Nephron progenitor cell (in vitro differentiated cells): ENCODE measurements at regions not wholly inside any gene's neighbourhood (a gene's known extent, or its start where the extent isn't known, plus 50 kb on each side); places are given as distances from the start of the nearest gene placed in this dataset.

Source experiments
- DNase-seq: peaks from one replicate; pipeline ENCODE4 v3.0.0; 2021
- H3K27ac Mint-ChIP-seq: 2 replicates; pipeline ENCODE4 v1.8.0; 2021; ENCODE audit warnings: mild to moderate bottlenecking, moderate library complexity, mixed read lengths
- H3K27me3 Mint-ChIP-seq: 2 replicates; pipeline ENCODE4 v1.8.0; 2021; ENCODE audit warnings: mild to moderate bottlenecking, low read depth, mixed read lengths; ENCODE audit not compliant: poor library complexity
- H3K36me3 Mint-ChIP-seq: 2 replicates; pipeline ENCODE4 v1.8.0; 2021; ENCODE audit warnings: low read depth, mixed read lengths
- H3K4me1 Mint-ChIP-seq: 2 replicates; pipeline ENCODE4 v1.8.0; 2021; ENCODE audit warnings: mixed read lengths
- H3K4me3 Mint-ChIP-seq: 2 replicates; pipeline ENCODE4 v1.8.0; 2021; ENCODE audit warnings: mild to moderate bottlenecking, moderate library complexity, mixed read lengths
- H3K9me3 Mint-ChIP-seq: 2 replicates; pipeline ENCODE4 v1.8.0; 2021; ENCODE audit warnings: mild to moderate bottlenecking, moderate library complexity, mixed read lengths
- TF ChIP-seq, protein P1 (sequence below): fragments of 200-600 bp; sonication (generic); IDR thresholded peaks from 2 replicates; pipeline ENCODE4 v1.5.0; 2021; ENCODE audit warnings: antibody characterized with exemption

DNA sequence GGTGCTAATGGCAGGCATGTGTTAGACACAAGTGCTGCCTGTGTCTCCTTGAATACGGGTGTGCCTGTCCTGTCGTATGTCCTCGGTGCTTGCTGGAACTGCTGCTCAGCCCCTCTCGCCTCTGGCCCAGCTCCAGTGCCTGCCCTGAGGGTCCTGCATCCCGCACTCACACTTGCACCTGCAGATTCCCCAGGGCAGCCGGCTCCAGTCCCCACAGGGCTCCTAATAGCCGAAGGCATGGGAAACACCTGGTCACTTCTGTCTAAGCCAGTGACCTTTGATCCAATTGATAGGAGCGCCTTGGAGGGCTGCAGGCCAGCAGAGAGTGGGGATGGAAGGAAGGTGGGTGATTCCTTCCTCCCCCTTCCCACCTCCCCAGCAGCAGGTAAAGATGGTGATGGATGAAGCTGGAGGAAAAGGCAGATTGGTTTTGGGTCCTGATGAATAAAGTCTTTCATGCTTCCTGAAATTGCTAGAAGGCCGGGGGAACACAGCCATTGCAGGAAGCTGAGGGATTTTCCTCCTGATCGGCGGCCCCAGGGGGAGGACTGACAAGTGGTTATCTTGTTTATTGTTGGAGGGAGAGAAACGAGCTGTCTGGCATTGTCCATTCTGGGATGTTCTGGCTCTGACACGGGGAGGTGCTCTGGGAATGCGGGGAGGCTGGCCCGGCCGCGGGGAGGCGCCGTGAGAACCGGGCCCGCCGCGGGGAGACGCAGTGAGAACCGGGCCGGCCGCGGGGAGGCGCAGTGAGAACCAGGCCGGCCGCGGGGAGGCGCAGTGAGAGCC, 110.9 kb upstream of the B3GAT1 start:
- no peak for DNase-seq
- TF ChIP-seq, protein P1, sequence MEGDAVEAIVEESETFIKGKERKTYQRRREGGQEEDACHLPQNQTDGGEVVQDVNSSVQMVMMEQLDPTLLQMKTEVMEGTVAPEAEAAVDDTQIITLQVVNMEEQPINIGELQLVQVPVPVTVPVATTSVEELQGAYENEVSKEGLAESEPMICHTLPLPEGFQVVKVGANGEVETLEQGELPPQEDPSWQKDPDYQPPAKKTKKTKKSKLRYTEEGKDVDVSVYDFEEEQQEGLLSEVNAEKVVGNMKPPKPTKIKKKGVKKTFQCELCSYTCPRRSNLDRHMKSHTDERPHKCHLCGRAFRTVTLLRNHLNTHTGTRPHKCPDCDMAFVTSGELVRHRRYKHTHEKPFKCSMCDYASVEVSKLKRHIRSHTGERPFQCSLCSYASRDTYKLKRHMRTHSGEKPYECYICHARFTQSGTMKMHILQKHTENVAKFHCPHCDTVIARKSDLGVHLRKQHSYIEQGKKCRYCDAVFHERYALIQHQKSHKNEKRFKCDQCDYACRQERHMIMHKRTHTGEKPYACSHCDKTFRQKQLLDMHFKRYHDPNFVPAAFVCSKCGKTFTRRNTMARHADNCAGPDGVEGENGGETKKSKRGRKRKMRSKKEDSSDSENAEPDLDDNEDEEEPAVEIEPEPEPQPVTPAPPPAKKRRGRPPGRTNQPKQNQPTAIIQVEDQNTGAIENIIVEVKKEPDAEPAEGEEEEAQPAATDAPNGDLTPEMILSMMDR, result no peak
- no peak overlapping the region for H3K4me3 Mint-ChIP-seq
- peaks cover 15% of the 10 kb centered on the region for H3K27me3 Mint-ChIP-seq
- H3K36me3 Mint-ChIP-seq, result no peaks in the 10 kb centered on the region
- no peaks in the 10 kb centered on the region for H3K9me3 Mint-ChIP-seq
- peak overlapping the region; percentile 95 for H3K27ac Mint-ChIP-seq
- H3K4me1 Mint-ChIP-seq, result peaks cover 47% of the 10 kb centered on the region

DNA sequence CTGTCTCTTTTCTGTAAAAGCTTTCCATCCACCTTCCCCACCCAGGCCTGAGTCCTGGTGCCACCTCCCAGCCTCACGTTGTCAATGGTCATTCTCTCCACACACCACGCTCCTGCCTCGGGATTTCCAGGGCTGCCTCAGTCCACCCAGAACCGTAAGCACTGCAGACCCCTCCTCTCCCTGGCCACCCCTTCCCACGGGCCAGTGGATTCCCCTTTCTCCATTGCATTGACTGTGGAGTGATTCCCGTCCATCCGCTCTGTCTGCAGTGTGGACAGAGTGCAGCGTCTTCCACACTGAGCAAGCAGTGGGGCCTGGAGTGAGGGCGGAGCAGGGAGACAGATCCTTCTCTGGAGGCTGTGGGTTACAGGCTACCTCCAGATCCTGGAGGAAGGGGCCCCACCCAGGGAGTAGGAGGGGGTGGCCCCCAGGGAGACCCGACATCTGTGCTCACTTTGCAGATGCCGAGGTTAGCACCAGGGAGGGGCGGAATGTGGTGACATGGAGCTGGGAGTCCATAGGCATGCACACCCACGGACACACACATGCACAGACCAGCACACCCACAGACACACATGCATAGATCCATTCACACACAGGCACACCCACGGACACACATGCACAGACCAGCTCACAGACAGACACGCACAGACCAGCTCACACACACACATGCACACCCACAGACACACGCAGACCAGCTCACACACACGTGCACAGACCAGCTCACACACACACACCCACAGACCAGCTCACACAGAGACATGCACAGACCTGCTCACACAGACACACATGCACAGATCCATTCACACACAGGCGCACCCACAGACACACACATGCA, 109.6 kb upstream of the B3GAT1 start:
- Mint-ChIP-seq H3K4me3 (no peak overlapping the region), H3K4me1 (peaks cover 60% of the 10 kb centered on the region), H3K27ac (peak overlapping the region; percentile 14), H3K27me3 (peaks cover 17% of the 10 kb centered on the region), H3K36me3 (no peaks in the 10 kb centered on the region), H3K9me3 (no peaks in the 10 kb centered on the region)
- no peak for DNase-seq
- TF ChIP-seq, protein P1, result no peak

DNA sequence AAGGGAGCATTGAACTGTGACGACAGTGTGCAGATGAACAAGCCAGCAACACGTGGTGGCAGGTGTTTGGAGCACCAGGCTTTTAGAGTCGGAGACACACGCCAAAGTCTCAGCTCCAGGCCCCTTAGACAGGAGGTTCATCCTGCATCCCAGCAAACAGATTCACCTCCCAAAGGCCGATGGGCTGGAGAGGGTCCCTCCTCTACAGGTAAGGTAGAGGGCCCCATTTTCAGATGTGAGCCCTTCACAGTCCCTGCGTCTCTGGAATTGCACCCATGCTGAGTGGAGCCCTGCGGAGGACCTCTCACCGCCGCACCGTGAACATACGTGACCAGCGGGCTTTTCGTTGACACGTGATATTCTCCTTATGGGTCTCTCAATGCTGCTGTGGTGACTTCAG, 109.0 kb upstream of the B3GAT1 start:
- no peak overlapping the region for H3K4me3 Mint-ChIP-seq
- no peak overlapping the region for H3K27ac Mint-ChIP-seq

DNA sequence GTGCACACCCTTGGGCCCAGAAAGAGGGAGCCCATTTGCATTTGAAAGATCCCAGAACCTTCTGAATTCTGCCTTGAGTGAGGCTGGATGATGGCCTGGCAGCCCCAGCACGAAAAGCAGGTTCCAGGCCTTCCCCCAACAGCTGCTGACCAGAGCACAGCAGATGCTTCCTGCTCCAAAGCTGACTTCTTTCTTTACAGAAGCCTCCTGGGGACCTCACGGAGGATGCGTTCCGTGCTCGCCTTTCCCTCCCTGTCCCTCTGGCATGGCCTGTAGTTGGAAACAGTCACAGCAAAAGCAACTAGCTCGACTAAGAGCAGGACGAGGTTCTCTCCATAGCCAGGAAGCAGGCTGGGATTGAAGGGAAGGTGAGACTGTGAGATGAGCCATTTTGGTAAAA, 107.7 kb upstream of the B3GAT1 start:
- Mint-ChIP-seq H3K27me3 (peaks cover 9% of the 10 kb centered on the region), H3K9me3 (no peaks in the 10 kb centered on the region), H3K27ac (no peak overlapping the region), H3K4me1 (peaks cover 53% of the 10 kb centered on the region), H3K4me3 (no peak overlapping the region), H3K36me3 (no peaks in the 10 kb centered on the region)
- TF ChIP-seq, protein P1, result no peak
- DNase-seq, result no peak

More for the DNA sequence above, 109.0 kb upstream of the B3GAT1 start:
- H3K9me3 Mint-ChIP-seq, result no peaks in the 10 kb centered on the region
- TF ChIP-seq, protein P1, result no peak
- peaks cover 17% of the 10 kb centered on the region for H3K27me3 Mint-ChIP-seq
- H3K36me3 Mint-ChIP-seq, result no peaks in the 10 kb centered on the region
- no peak for DNase-seq
- H3K4me1 Mint-ChIP-seq, result peaks cover 61% of the 10 kb centered on the region

DNA sequence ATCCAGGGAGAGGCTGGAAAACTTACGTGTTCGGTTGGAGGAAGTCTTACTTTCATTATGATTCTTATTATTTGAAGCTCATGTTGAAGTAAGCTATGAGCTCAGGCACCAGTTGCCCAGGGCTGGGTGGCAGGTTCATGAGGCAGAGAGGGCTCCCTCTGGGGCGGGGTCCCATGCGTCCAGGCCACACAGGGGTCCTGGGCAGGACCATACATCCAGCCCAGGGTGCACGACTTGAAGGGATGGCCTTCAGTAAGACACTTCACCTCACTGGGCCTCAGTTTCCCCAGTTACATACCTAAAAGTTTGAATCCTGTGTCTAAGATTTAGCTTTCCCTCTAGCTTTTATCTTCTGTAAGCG, 107.3 kb upstream of the B3GAT1 start:
- Mint-ChIP-seq H3K9me3 (no peaks in the 10 kb centered on the region), H3K4me1 (peaks cover 49% of the 10 kb centered on the region), H3K27ac (no peak overlapping the region), H3K27me3 (peaks cover 8% of the 10 kb centered on the region), H3K4me3 (no peak overlapping the region), H3K36me3 (no peaks in the 10 kb centered on the region)
- DNase-seq, result no peak
- TF ChIP-seq, protein P1, result no peak
